ENCODE measurements at regions not wholly inside any gene's neighbourhood (a gene's known extent, or its start where the extent isn't known, plus 50 kb on each side); places are given as distances from the start of the nearest gene placed in this dataset.

- no peak for DNase-seq
- no peak overlapping the region for H3K4me3 ChIP-seq (ENCODE audit: low read length)
- H3K27ac ChIP-seq (ENCODE audit: low read length), result no peak overlapping the region
- H3K9me3 ChIP-seq (replicated peaks; ENCODE audit: control insufficient read depth, low read depth, low read length), result no peaks in the 10 kb centered on the region
- whole genome bisulfite sequencing (ENCODE audit: insufficient coverage), result 51% methylated on average over 4 of the region's 4 CpGs
- peaks cover 11% of the 10 kb centered on the region for H3K4me1 ChIP-seq (ENCODE audit: control insufficient read depth, insufficient read depth, low read length)
- H3K27me3 ChIP-seq (ENCODE audit: control insufficient read depth, insufficient read depth, low read length), result peaks cover 11% of the 10 kb centered on the region
- no peaks in the 10 kb centered on the region for H3K36me3 ChIP-seq (ENCODE audit: control insufficient read depth, insufficient read depth, low read length)
Observed at GRCh38 chr1:30186586-30186985, 536.8 kb downstream of the MATN1 start.

GRCh38 chr1:30185809-30186208 is 537.6 kb downstream of the MATN1 start:
- no peak overlapping the region for H3K4me3 ChIP-seq (ENCODE audit: low read length)
- H3K27me3 ChIP-seq (ENCODE audit: control insufficient read depth, insufficient read depth, low read length), result peaks cover 11% of the 10 kb centered on the region
- WGBS (ENCODE audit: insufficient coverage), result 16% methylated on average over 5 of the region's 6 CpGs
- no peak for DNase-seq
- H3K4me1 ChIP-seq (ENCODE audit: control insufficient read depth, insufficient read depth, low read length), result peaks cover 7% of the 10 kb centered on the region
- no peaks in the 10 kb centered on the region for H3K9me3 ChIP-seq (replicated peaks; ENCODE audit: control insufficient read depth, low read depth, low read length)
- H3K27ac ChIP-seq (ENCODE audit: low read length), result no peak overlapping the region
- H3K36me3 ChIP-seq (ENCODE audit: control insufficient read depth, insufficient read depth, low read length), result no peaks in the 10 kb centered on the region

- no peak for DNase-seq
- peaks cover 11% of the 10 kb centered on the region for H3K27me3 ChIP-seq (ENCODE audit: control insufficient read depth, insufficient read depth, low read length)
- H3K4me1 ChIP-seq (ENCODE audit: control insufficient read depth, insufficient read depth, low read length), result peaks cover 2% of the 10 kb centered on the region
- no peak overlapping the region for H3K4me3 ChIP-seq (ENCODE audit: low read length)
- no peaks in the 10 kb centered on the region for H3K36me3 ChIP-seq (ENCODE audit: control insufficient read depth, insufficient read depth, low read length)
- no CpG with 5 or more reads among the region's 4 CpGs for WGBS (ENCODE audit: insufficient coverage)
- H3K9me3 ChIP-seq (replicated peaks; ENCODE audit: control insufficient read depth, low read depth, low read length), result no peaks in the 10 kb centered on the region
- no peak overlapping the region for H3K27ac ChIP-seq (ENCODE audit: low read length)
Observed at GRCh38 chr1:30185313-30185712, 538.1 kb downstream of the MATN1 start.

GRCh38 chr1:30184393-30185141 is 538.8 kb downstream of the MATN1 start:
- no peaks in the 10 kb centered on the region for H3K36me3 ChIP-seq (ENCODE audit: control insufficient read depth, insufficient read depth, low read length)
- DNase-seq, result no peak
- H3K4me1 ChIP-seq (ENCODE audit: control insufficient read depth, insufficient read depth, low read length), result no peaks in the 10 kb centered on the region
- peaks cover 11% of the 10 kb centered on the region for H3K27me3 ChIP-seq (ENCODE audit: control insufficient read depth, insufficient read depth, low read length)
- H3K27ac ChIP-seq (ENCODE audit: low read length), result no peak overlapping the region
- H3K9me3 ChIP-seq (replicated peaks; ENCODE audit: control insufficient read depth, low read depth, low read length), result no peaks in the 10 kb centered on the region
- H3K4me3 ChIP-seq (ENCODE audit: low read length), result no peak overlapping the region
- no CpG with 5 or more reads among the region's 1 CpG for WGBS (ENCODE audit: insufficient coverage)

- 64% methylated on average over 4 of the region's 5 CpGs for WGBS (ENCODE audit: insufficient coverage)
- H3K9me3 ChIP-seq (replicated peaks; ENCODE audit: control insufficient read depth, low read depth, low read length), result no peaks in the 10 kb centered on the region
- DNase-seq, result no peak
- peaks cover 14% of the 10 kb centered on the region for H3K27me3 ChIP-seq (ENCODE audit: control insufficient read depth, insufficient read depth, low read length)
- H3K4me3 ChIP-seq (ENCODE audit: low read length), result no peak overlapping the region
- no peaks in the 10 kb centered on the region for H3K36me3 ChIP-seq (ENCODE audit: control insufficient read depth, insufficient read depth, low read length)
- H3K4me1 ChIP-seq (ENCODE audit: control insufficient read depth, insufficient read depth, low read length), result no peaks in the 10 kb centered on the region
- no peak overlapping the region for H3K27ac ChIP-seq (ENCODE audit: low read length)
Observed at GRCh38 chr1:30183895-30184294, 539.5 kb downstream of the MATN1 start.

GRCh38 chr1:30183006-30183405 is 540.4 kb downstream of the MATN1 start:
- Histone ChIP-seq H3K4me1 (ENCODE audit: control insufficient read depth, insufficient read depth, low read length) (no peaks in the 10 kb centered on the region), H3K36me3 (ENCODE audit: control insufficient read depth, insufficient read depth, low read length) (no peaks in the 10 kb centered on the region), H3K27me3 (ENCODE audit: control insufficient read depth, insufficient read depth, low read length) (peaks cover 14% of the 10 kb centered on the region), H3K9me3 (replicated peaks; ENCODE audit: control insufficient read depth, low read depth, low read length) (no peaks in the 10 kb centered on the region), H3K4me3 (ENCODE audit: low read length) (no peak overlapping the region), H3K27ac (ENCODE audit: low read length) (no peak overlapping the region)
- DNase-seq, result no peak
- no CpG with 5 or more reads among the region's 4 CpGs for WGBS (ENCODE audit: insufficient coverage)

GRCh38 chr1:30179942-30180543 is 543.3 kb downstream of the MATN1 start:
- WGBS (ENCODE audit: insufficient coverage), result 62% methylated on average over 6 of the region's 10 CpGs
- Histone ChIP-seq H3K36me3 (ENCODE audit: control insufficient read depth, insufficient read depth, low read length) (no peaks in the 10 kb centered on the region), H3K4me1 (ENCODE audit: control insufficient read depth, insufficient read depth, low read length) (no peaks in the 10 kb centered on the region), H3K9me3 (replicated peaks; ENCODE audit: control insufficient read depth, low read depth, low read length) (no peaks in the 10 kb centered on the region), H3K27me3 (ENCODE audit: control insufficient read depth, insufficient read depth, low read length) (peaks cover 10% of the 10 kb centered on the region), H3K4me3 (ENCODE audit: low read length) (no peak overlapping the region), H3K27ac (ENCODE audit: low read length) (no peak overlapping the region)
- no peak for DNase-seq

- H3K9me3 ChIP-seq (replicated peaks; ENCODE audit: control insufficient read depth, low read depth, low read length), result no peaks in the 10 kb centered on the region
- H3K4me1 ChIP-seq (ENCODE audit: control insufficient read depth, insufficient read depth, low read length), result no peaks in the 10 kb centered on the region
- no CpG with 5 or more reads among the region's 1 CpG for WGBS (ENCODE audit: insufficient coverage)
- peaks cover 6% of the 10 kb centered on the region for H3K27me3 ChIP-seq (ENCODE audit: control insufficient read depth, insufficient read depth, low read length)
- DNase-seq, result no peak
- no peak overlapping the region for H3K4me3 ChIP-seq (ENCODE audit: low read length)
- no peak overlapping the region for H3K27ac ChIP-seq (ENCODE audit: low read length)
- no peaks in the 10 kb centered on the region for H3K36me3 ChIP-seq (ENCODE audit: control insufficient read depth, insufficient read depth, low read length)
Observed at GRCh38 chr1:30176477-30176876, 546.9 kb downstream of the MATN1 start.

- no peak for DNase-seq
- Histone ChIP-seq H3K27me3 (ENCODE audit: control insufficient read depth, insufficient read depth, low read length) (peaks cover 6% of the 10 kb centered on the region), H3K4me1 (ENCODE audit: control insufficient read depth, insufficient read depth, low read length) (no peaks in the 10 kb centered on the region), H3K36me3 (ENCODE audit: control insufficient read depth, insufficient read depth, low read length) (no peaks in the 10 kb centered on the region), H3K9me3 (replicated peaks; ENCODE audit: control insufficient read depth, low read depth, low read length) (no peaks in the 10 kb centered on the region), H3K4me3 (ENCODE audit: low read length) (no peak overlapping the region), H3K27ac (ENCODE audit: low read length) (no peak overlapping the region)
- WGBS (ENCODE audit: insufficient coverage), result 60% methylated on average over 1 of the region's 2 CpGs
Observed at GRCh38 chr1:30174499-30174898, 548.9 kb downstream of the MATN1 start.

GRCh38 chr1:30173560-30173959 is 549.8 kb downstream of the MATN1 start:
- H3K27me3 ChIP-seq (ENCODE audit: control insufficient read depth, insufficient read depth, low read length), result peaks cover 6% of the 10 kb centered on the region
- WGBS (ENCODE audit: insufficient coverage), result 43% methylated on average over 2 of the region's 2 CpGs

More at GRCh38 chr1:30173560-30173959, 549.8 kb downstream of the MATN1 start:
- no peak for DNase-seq
- Histone ChIP-seq H3K4me3 (ENCODE audit: low read length) (no peak overlapping the region), H3K27ac (ENCODE audit: low read length) (no peak overlapping the region), H3K9me3 (replicated peaks; ENCODE audit: control insufficient read depth, low read depth, low read length) (no peaks in the 10 kb centered on the region), H3K4me1 (ENCODE audit: control insufficient read depth, insufficient read depth, low read length) (no peaks in the 10 kb centered on the region), H3K36me3 (ENCODE audit: control insufficient read depth, insufficient read depth, low read length) (no peaks in the 10 kb centered on the region)
